Esophagus squamous epithelium (tissue), 5 donors: ENCODE measurements at regions not wholly inside any gene's neighbourhood (a gene's known extent, or its start where the extent isn't known, plus 50 kb on each side); places are given as distances from the start of the nearest gene placed in this dataset.

Experiments
- DNase-seq: peaks from one replicate; lab custom pipeline; 2025; lab: John Stamatoyannopoulos, UW
- H3K27ac ChIP-seq, 4 donors: fragments of 200-600 bp; sonication (generic); one replicate each; pipeline ENCODE4 v1.5.1; 2016 to 2019; ENCODE audit warnings: mild to moderate bottlenecking in 1 of 4
- H3K27me3 ChIP-seq, 4 donors: fragments of 200-600 bp; sonication (generic); 1 replicate in 3 of 4; 2 replicates in 1 of 4; pipeline versions ENCODE4 v1.5.1 to v1.6.0; 2017 to 2021; ENCODE audit warnings: antibody characterized with exemption in 1 of 4
- H3K36me3 ChIP-seq, 3 donors: fragments of 200-600 bp; sonication (generic); one replicate each; pipeline ENCODE4 v1.5.1; 2016 to 2019
- H3K4me1 ChIP-seq, 3 donors: fragments of 200-600 bp; sonication (generic); one replicate each; pipeline ENCODE4 v1.5.1; 2017 to 2019
- H3K4me3 ChIP-seq, 4 donors: fragments of 200-600 bp; sonication (generic); 1 replicate in 3 of 4; 2 replicates in 1 of 4; pipeline ENCODE4 v1.5.1; 2016 to 2019; ENCODE audit warnings: mild to moderate bottlenecking in 2 of 4, moderate library complexity in 1 of 4
- H3K9me3 ChIP-seq, 3 donors: fragments of 200-600 bp; sonication (generic); one replicate each; pipeline ENCODE4 v1.5.1; 2016 to 2019
- POLR2A ChIP-seq, 4 donors: fragments of 450-650 bp; IDR thresholded peaks; one replicate each; pipeline ENCODE4 v1.6.1; 2017; ENCODE audit warnings: antibody characterized with exemption in 4 of 4, mild to moderate bottlenecking in 4 of 4, moderate library complexity in 3 of 4
- WGBS, 2 donors: methylation state at CpG; one replicate each; pipeline ENCODE4 v1.1.5; 2018; 5-methylcytosine and 5-hydroxymethylcytosine counted together
- intact Hi-C: fragments of 100-400 bp; cut with DNase I; formaldehyde crosslinking; loops from one replicate; pipeline ENCODE4 v1.15.0; 2022
- TF ChIP-seq, protein P1 (sequence below), 6 experiments: fragments of 450-650 bp in 4 of 6; fragments of 200-600 bp in 2 of 6; sonication (generic) in 2 of 6; IDR thresholded peaks; one replicate each; pipeline ENCODE4 v1.5.1; 2016 to 2019; ENCODE audit warnings: antibody characterized with exemption in 6 of 6, mild to moderate bottlenecking in 4 of 6, moderate library complexity in 4 of 6
- donor health status: DM: yes; HTN: yes; CAD: no.

GRCh38 chr5:28313953-28314352 lies 1275.6 kb upstream of the CDH9 start:
- WGBS, 2 donors, result 68 to 71% methylated on average over 1 of the region's 1 CpG
- TF ChIP-seq, protein P1, sequence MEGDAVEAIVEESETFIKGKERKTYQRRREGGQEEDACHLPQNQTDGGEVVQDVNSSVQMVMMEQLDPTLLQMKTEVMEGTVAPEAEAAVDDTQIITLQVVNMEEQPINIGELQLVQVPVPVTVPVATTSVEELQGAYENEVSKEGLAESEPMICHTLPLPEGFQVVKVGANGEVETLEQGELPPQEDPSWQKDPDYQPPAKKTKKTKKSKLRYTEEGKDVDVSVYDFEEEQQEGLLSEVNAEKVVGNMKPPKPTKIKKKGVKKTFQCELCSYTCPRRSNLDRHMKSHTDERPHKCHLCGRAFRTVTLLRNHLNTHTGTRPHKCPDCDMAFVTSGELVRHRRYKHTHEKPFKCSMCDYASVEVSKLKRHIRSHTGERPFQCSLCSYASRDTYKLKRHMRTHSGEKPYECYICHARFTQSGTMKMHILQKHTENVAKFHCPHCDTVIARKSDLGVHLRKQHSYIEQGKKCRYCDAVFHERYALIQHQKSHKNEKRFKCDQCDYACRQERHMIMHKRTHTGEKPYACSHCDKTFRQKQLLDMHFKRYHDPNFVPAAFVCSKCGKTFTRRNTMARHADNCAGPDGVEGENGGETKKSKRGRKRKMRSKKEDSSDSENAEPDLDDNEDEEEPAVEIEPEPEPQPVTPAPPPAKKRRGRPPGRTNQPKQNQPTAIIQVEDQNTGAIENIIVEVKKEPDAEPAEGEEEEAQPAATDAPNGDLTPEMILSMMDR (IDR thresholded peaks at IDR 0.05), result no peak
- Histone ChIP-seq H3K27me3 (no peaks in the 10 kb centered on the region), H3K36me3 (no peaks in the 10 kb centered on the region), H3K27ac (no peak overlapping the region), H3K9me3 (no peaks in the 10 kb centered on the region), H3K4me1 (no peaks in the 10 kb centered on the region), H3K4me3 (no peak overlapping the region)
- DNase-seq, result no peak
- intact Hi-C loops, result no loop called here

DNA sequence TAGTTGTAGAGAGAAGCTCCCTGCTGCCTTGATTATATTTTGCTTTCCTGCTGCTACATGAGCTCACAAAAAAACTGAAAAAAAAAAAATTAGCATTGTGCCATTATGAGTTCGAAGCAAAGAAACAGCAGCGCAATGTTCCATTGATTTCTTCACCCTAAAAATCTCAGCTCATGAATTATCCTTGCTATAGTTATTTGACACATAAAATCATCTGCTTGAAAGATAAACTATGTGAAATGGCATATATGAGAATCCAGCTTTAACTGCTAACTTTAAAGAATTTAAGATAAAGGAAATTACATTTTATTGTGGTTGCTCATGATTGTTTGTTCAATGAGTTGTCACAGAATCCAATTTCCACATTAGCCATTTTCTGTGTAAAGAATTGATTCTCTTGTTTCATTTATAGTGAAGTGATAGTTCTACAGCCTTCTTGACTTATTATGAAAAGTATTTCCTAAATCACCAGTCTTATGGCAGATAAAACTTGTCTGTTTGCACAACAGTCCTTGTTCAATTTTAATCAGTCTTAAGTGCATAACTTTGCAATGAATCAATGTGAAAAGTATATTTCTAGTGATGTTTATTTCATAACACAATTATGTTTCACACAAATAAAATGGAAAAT lies 1275.0 kb upstream of the CDH9 start:
- 82 to 84% methylated on average over 2 of the region's 2 CpGs for WGBS, 2 donors
- no peak overlapping the region for H3K4me3 ChIP-seq
- H3K9me3 ChIP-seq, result no peaks in the 10 kb centered on the region
- H3K36me3 ChIP-seq, result no peaks in the 10 kb centered on the region
- no peaks in the 10 kb centered on the region for H3K27me3 ChIP-seq
- H3K4me1 ChIP-seq, result no peaks in the 10 kb centered on the region
- H3K27ac ChIP-seq, result no peak overlapping the region
- no peak for TF ChIP-seq POLR2A (IDR thresholded peaks at IDR 0.05)
- TF ChIP-seq, protein P1 (IDR thresholded peaks at IDR 0.05), result no peak
- intact Hi-C loops, result no loop called here
- DNase-seq, result no peak

- Histone ChIP-seq H3K27me3 (no peaks in the 10 kb centered on the region), H3K27ac (no peak overlapping the region), H3K36me3 (no peaks in the 10 kb centered on the region), H3K4me1 (no peaks in the 10 kb centered on the region), H3K9me3 (no peaks in the 10 kb centered on the region), H3K4me3 (no peak overlapping the region)
- intact Hi-C loops, result no loop called here
- 72 to 96% methylated on average over 5 to 6 of the region's 6 CpGs for WGBS, 2 donors
- DNase-seq, result no peak
- TF ChIP-seq POLR2A (IDR thresholded peaks at IDR 0.05), result no peak
- TF ChIP-seq, protein P1 (IDR thresholded peaks at IDR 0.05), result no peak
Observed at GRCh38 chr5:28310696-28311095, 1272.3 kb upstream of the CDH9 start.

GRCh38 chr5:28305891-28306290 lies 1267.5 kb upstream of the CDH9 start:
- Histone ChIP-seq H3K4me1 (no peaks in the 10 kb centered on the region), H3K27me3 (no peaks in the 10 kb centered on the region), H3K4me3 (no peak overlapping the region), H3K27ac (no peak overlapping the region), H3K36me3 (no peaks in the 10 kb centered on the region), H3K9me3 (peaks cover 0 to 7% (median 0%) of the 10 kb centered on the region in 3 donors)
- no peak for DNase-seq
- TF ChIP-seq, protein P1 (IDR thresholded peaks at IDR 0.05), result no peak
- no peak for TF ChIP-seq POLR2A (IDR thresholded peaks at IDR 0.05)
- 60 to 89% methylated on average over 1 of the region's 1 CpG for WGBS, 2 donors
- intact Hi-C loops, result no loop called here

DNA sequence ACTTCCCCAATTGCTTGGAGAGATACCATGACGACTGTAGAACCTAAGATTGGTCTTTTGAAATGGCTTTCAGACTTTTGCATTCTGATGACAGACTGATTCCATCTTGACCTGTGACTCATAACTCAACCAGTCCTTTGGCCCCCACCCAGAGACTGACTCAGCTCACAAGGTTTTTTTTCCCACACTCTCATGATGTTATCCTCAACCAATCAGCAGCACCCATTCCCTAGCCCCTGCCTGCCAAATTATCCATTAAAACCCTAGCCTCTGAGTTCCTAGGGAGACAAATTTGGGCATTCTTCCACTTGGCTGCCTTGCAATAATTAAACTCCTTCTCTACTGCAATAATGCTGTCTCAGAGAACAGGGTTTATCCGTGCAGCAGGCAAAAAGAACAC lies 1263.3 kb upstream of the CDH9 start:
- TF ChIP-seq, protein P1 (IDR thresholded peaks at IDR 0.05), result no peak
- TF ChIP-seq POLR2A (IDR thresholded peaks at IDR 0.05), result no peak
- peaks cover 0 to 7% (median 0%) of the 10 kb centered on the region in 3 donors for H3K9me3 ChIP-seq
- no peaks in the 10 kb centered on the region for H3K4me1 ChIP-seq
- H3K4me3 ChIP-seq, result no peak overlapping the region
- no peak for DNase-seq
- no peak overlapping the region for H3K27ac ChIP-seq
- no peaks in the 10 kb centered on the region for H3K27me3 ChIP-seq
- intact Hi-C loops, result no loop called here
- 36 to 37% methylated on average over 2 of the region's 2 CpGs for WGBS, 2 donors
- H3K36me3 ChIP-seq, result no peaks in the 10 kb centered on the region
